OCI-LY1 (cell line): ENCODE measurements at regions not wholly inside any gene's neighbourhood (a gene's known extent, or its start where the extent isn't known, plus 50 kb on each side); places are given as distances from the start of the nearest gene placed in this dataset.

Experiments
- CTCF ChIP-seq: fragments of 200-600 bp; sonication (generic), shearing (Covaris generic); IDR thresholded peaks from 2 replicates; pipeline ENCODE4 v1.5.1; 2017; ENCODE audit warnings: mild to moderate bottlenecking, antibody characterized with exemption, low read length, moderate library complexity, mixed read lengths
- EZH2 ChIP-seq: fragments of 200-600 bp; sonication (generic), shearing (Covaris generic); IDR thresholded peaks from 2 replicates; pipeline ENCODE4 v1.8.0; 2017; ENCODE audit warnings: borderline replicate concordance, mixed run types, mild to moderate bottlenecking, antibody characterized with exemption, low read length, moderate library complexity, mixed read lengths

- TF ChIP-seq CTCF (no peak), EZH2 (no peak)
Measured at GRCh38 chr1:10924030-10924429, 88.4 kb upstream of the TARDBP start.
